Breast epithelium (tissue), 3 donors: ENCODE measurements at regions not wholly inside any gene's neighbourhood (a gene's known extent, or its start where the extent isn't known, plus 50 kb on each side); places are given as distances from the start of the nearest gene placed in this dataset.

Source experiments
- POLR2A ChIP-seq: fragments of 450-650 bp; IDR thresholded peaks from one replicate; pipeline ENCODE4 v1.6.1; 2016; ENCODE audit warnings: antibody characterized with exemption, mild to moderate bottlenecking, moderate library complexity
- TF ChIP-seq, protein P1 (sequence below), 3 donors: fragments of 450-650 bp; IDR thresholded peaks; one replicate each; pipeline ENCODE4 v1.5.1; 2016 to 2017; ENCODE audit warnings: antibody characterized with exemption in 3 of 3, mild to moderate bottlenecking in 3 of 3, moderate library complexity in 3 of 3

- no peak for TF ChIP-seq POLR2A
- TF ChIP-seq, protein P1, sequence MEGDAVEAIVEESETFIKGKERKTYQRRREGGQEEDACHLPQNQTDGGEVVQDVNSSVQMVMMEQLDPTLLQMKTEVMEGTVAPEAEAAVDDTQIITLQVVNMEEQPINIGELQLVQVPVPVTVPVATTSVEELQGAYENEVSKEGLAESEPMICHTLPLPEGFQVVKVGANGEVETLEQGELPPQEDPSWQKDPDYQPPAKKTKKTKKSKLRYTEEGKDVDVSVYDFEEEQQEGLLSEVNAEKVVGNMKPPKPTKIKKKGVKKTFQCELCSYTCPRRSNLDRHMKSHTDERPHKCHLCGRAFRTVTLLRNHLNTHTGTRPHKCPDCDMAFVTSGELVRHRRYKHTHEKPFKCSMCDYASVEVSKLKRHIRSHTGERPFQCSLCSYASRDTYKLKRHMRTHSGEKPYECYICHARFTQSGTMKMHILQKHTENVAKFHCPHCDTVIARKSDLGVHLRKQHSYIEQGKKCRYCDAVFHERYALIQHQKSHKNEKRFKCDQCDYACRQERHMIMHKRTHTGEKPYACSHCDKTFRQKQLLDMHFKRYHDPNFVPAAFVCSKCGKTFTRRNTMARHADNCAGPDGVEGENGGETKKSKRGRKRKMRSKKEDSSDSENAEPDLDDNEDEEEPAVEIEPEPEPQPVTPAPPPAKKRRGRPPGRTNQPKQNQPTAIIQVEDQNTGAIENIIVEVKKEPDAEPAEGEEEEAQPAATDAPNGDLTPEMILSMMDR (IDR thresholded peaks at IDR 0.05): no peak
Measured at GRCh38 chr18:68569936-68570335, 145.0 kb downstream of the TMX3 start.
